ENCODE measurements at regions not wholly inside any gene's neighbourhood (a gene's known extent, or its start where the extent isn't known, plus 50 kb on each side); places are given as distances from the start of the nearest gene placed in this dataset.
"Not testable (repeated sequence)": the region's sequence is repeated elsewhere in the genome, so short reads cannot be mapped to it uniquely, and the experiment has no call there.

- DNase-seq, result no peak
- Histone ChIP-seq H3K4me3 (ENCODE audit: insufficient read depth, low read depth, low read length, poor library complexity, severe bottlenecking) (no peak overlapping the region), H3K27ac (ENCODE audit: insufficient read depth, low read length, poor library complexity, severe bottlenecking) (no peak overlapping the region), H3K36me3 (ENCODE audit: control insufficient read depth, insufficient read depth, low read length) (no peaks in the 10 kb centered on the region), H3K27me3 (replicated peaks; ENCODE audit: control insufficient read depth, insufficient read depth, low read length, poor library complexity, severe bottlenecking) (no peaks in the 10 kb centered on the region), H3K9me3 (ENCODE audit: control insufficient read depth, low read length) (no peaks in the 10 kb centered on the region), H3K4me1 (ENCODE audit: control insufficient read depth, insufficient read depth, low read length, poor library complexity, severe bottlenecking) (no peaks in the 10 kb centered on the region)
Observed at GRCh38 chr3:25906132-25906906, 116.4 kb downstream of the OXSM start.

GRCh38 chr3:25907081-25907480 is 117.2 kb downstream of the OXSM start:
- H3K36me3 ChIP-seq (ENCODE audit: control insufficient read depth, insufficient read depth, low read length), result no peaks in the 10 kb centered on the region
- no peak for DNase-seq
- no peak overlapping the region for H3K27ac ChIP-seq (ENCODE audit: insufficient read depth, low read length, poor library complexity, severe bottlenecking)
- no peak overlapping the region for H3K4me3 ChIP-seq (ENCODE audit: insufficient read depth, low read depth, low read length, poor library complexity, severe bottlenecking)
- H3K4me1 ChIP-seq (ENCODE audit: control insufficient read depth, insufficient read depth, low read length, poor library complexity, severe bottlenecking), result no peaks in the 10 kb centered on the region
- no peaks in the 10 kb centered on the region for H3K9me3 ChIP-seq (ENCODE audit: control insufficient read depth, low read length)
- no peaks in the 10 kb centered on the region for H3K27me3 ChIP-seq (replicated peaks; ENCODE audit: control insufficient read depth, insufficient read depth, low read length, poor library complexity, severe bottlenecking)

GRCh38 chr3:25910105-25910504 is 120.2 kb downstream of the OXSM start:
- H3K27me3 ChIP-seq (replicated peaks; ENCODE audit: control insufficient read depth, insufficient read depth, low read length, poor library complexity, severe bottlenecking), result no peaks in the 10 kb centered on the region
- no peak for DNase-seq
- H3K4me1 ChIP-seq (ENCODE audit: control insufficient read depth, insufficient read depth, low read length, poor library complexity, severe bottlenecking), result no peaks in the 10 kb centered on the region
- no peaks in the 10 kb centered on the region for H3K9me3 ChIP-seq (ENCODE audit: control insufficient read depth, low read length)
- H3K4me3 ChIP-seq (ENCODE audit: insufficient read depth, low read depth, low read length, poor library complexity, severe bottlenecking), result no peak overlapping the region
- no peaks in the 10 kb centered on the region for H3K36me3 ChIP-seq (ENCODE audit: control insufficient read depth, insufficient read depth, low read length)
- no peak overlapping the region for H3K27ac ChIP-seq (ENCODE audit: insufficient read depth, low read length, poor library complexity, severe bottlenecking)

GRCh38 chr3:25910997-25911396 is 121.1 kb downstream of the OXSM start:
- Histone ChIP-seq H3K27me3 (replicated peaks; ENCODE audit: control insufficient read depth, insufficient read depth, low read length, poor library complexity, severe bottlenecking) (no peaks in the 10 kb centered on the region), H3K4me3 (ENCODE audit: insufficient read depth, low read depth, low read length, poor library complexity, severe bottlenecking) (no peak overlapping the region), H3K4me1 (ENCODE audit: control insufficient read depth, insufficient read depth, low read length, poor library complexity, severe bottlenecking) (no peaks in the 10 kb centered on the region), H3K9me3 (ENCODE audit: control insufficient read depth, low read length) (no peaks in the 10 kb centered on the region), H3K27ac (ENCODE audit: insufficient read depth, low read length, poor library complexity, severe bottlenecking) (no peak overlapping the region), H3K36me3 (ENCODE audit: control insufficient read depth, insufficient read depth, low read length) (no peaks in the 10 kb centered on the region)
- DNase-seq, result no peak

GRCh38 chr3:25911525-25912295 is 121.8 kb downstream of the OXSM start:
- DNase-seq, result peak; percentile 6 to 24 (median 22)
- no peaks in the 10 kb centered on the region for H3K4me1 ChIP-seq (ENCODE audit: control insufficient read depth, insufficient read depth, low read length, poor library complexity, severe bottlenecking)
- no peaks in the 10 kb centered on the region for H3K27me3 ChIP-seq (replicated peaks; ENCODE audit: control insufficient read depth, insufficient read depth, low read length, poor library complexity, severe bottlenecking)
- no peak overlapping the region for H3K4me3 ChIP-seq (ENCODE audit: insufficient read depth, low read depth, low read length, poor library complexity, severe bottlenecking)
- no peak overlapping the region for H3K27ac ChIP-seq (ENCODE audit: insufficient read depth, low read length, poor library complexity, severe bottlenecking)
- no peaks in the 10 kb centered on the region for H3K36me3 ChIP-seq (ENCODE audit: control insufficient read depth, insufficient read depth, low read length)
- no peaks in the 10 kb centered on the region for H3K9me3 ChIP-seq (ENCODE audit: control insufficient read depth, low read length)

- H3K27ac ChIP-seq (ENCODE audit: insufficient read depth, low read length, poor library complexity, severe bottlenecking), result no peak overlapping the region
- no peak overlapping the region for H3K4me3 ChIP-seq (ENCODE audit: insufficient read depth, low read depth, low read length, poor library complexity, severe bottlenecking)
- no peaks in the 10 kb centered on the region for H3K36me3 ChIP-seq (ENCODE audit: control insufficient read depth, insufficient read depth, low read length)
- no peak for DNase-seq
- no peaks in the 10 kb centered on the region for H3K9me3 ChIP-seq (ENCODE audit: control insufficient read depth, low read length)
- no peaks in the 10 kb centered on the region for H3K4me1 ChIP-seq (ENCODE audit: control insufficient read depth, insufficient read depth, low read length, poor library complexity, severe bottlenecking)
- no peaks in the 10 kb centered on the region for H3K27me3 ChIP-seq (replicated peaks; ENCODE audit: control insufficient read depth, insufficient read depth, low read length, poor library complexity, severe bottlenecking)
Observed at GRCh38 chr3:25913179-25913578, 123.3 kb downstream of the OXSM start.

GRCh38 chr3:25915673-25916072 is 125.8 kb downstream of the OXSM start:
- no peaks in the 10 kb centered on the region for H3K36me3 ChIP-seq (ENCODE audit: control insufficient read depth, insufficient read depth, low read length)
- no peaks in the 10 kb centered on the region for H3K4me1 ChIP-seq (ENCODE audit: control insufficient read depth, insufficient read depth, low read length, poor library complexity, severe bottlenecking)
- no peaks in the 10 kb centered on the region for H3K9me3 ChIP-seq (ENCODE audit: control insufficient read depth, low read length)
- DNase-seq, result no peak
- H3K4me3 ChIP-seq (ENCODE audit: insufficient read depth, low read depth, low read length, poor library complexity, severe bottlenecking), result no peak overlapping the region
- no peaks in the 10 kb centered on the region for H3K27me3 ChIP-seq (replicated peaks; ENCODE audit: control insufficient read depth, insufficient read depth, low read length, poor library complexity, severe bottlenecking)
- no peak overlapping the region for H3K27ac ChIP-seq (ENCODE audit: insufficient read depth, low read length, poor library complexity, severe bottlenecking)

GRCh38 chr3:25916321-25916720 is 126.4 kb downstream of the OXSM start:
- Histone ChIP-seq H3K27me3 (replicated peaks; ENCODE audit: control insufficient read depth, insufficient read depth, low read length, poor library complexity, severe bottlenecking) (no peaks in the 10 kb centered on the region), H3K4me3 (ENCODE audit: insufficient read depth, low read depth, low read length, poor library complexity, severe bottlenecking) (no peak overlapping the region), H3K4me1 (ENCODE audit: control insufficient read depth, insufficient read depth, low read length, poor library complexity, severe bottlenecking) (no peaks in the 10 kb centered on the region), H3K36me3 (ENCODE audit: control insufficient read depth, insufficient read depth, low read length) (no peaks in the 10 kb centered on the region), H3K27ac (ENCODE audit: insufficient read depth, low read length, poor library complexity, severe bottlenecking) (no peak overlapping the region), H3K9me3 (ENCODE audit: control insufficient read depth, low read length) (no peaks in the 10 kb centered on the region)
- no peak for DNase-seq

GRCh38 chr3:25931967-25932366 is 142.1 kb downstream of the OXSM start:
- not testable (repeated sequence) for H3K9me3 ChIP-seq (ENCODE audit: control insufficient read depth, low read length); H3K27ac ChIP-seq (ENCODE audit: insufficient read depth, low read length, poor library complexity, severe bottlenecking); H3K27me3 ChIP-seq (replicated peaks; ENCODE audit: control insufficient read depth, insufficient read depth, low read length, poor library complexity, severe bottlenecking); H3K4me1 ChIP-seq (ENCODE audit: control insufficient read depth, insufficient read depth, low read length, poor library complexity, severe bottlenecking); DNase-seq; H3K4me3 ChIP-seq (ENCODE audit: insufficient read depth, low read depth, low read length, poor library complexity, severe bottlenecking); H3K36me3 ChIP-seq (ENCODE audit: control insufficient read depth, insufficient read depth, low read length)

- Histone ChIP-seq H3K9me3 (ENCODE audit: control insufficient read depth, low read length) (no peaks in the 10 kb centered on the region), H3K4me3 (ENCODE audit: insufficient read depth, low read depth, low read length, poor library complexity, severe bottlenecking) (no peak overlapping the region), H3K36me3 (ENCODE audit: control insufficient read depth, insufficient read depth, low read length) (no peaks in the 10 kb centered on the region)
Observed at GRCh38 chr3:25938566-25939325, 148.9 kb downstream of the OXSM start.

More at GRCh38 chr3:25938566-25939325, 148.9 kb downstream of the OXSM start:
- H3K4me1 ChIP-seq (ENCODE audit: control insufficient read depth, insufficient read depth, low read length, poor library complexity, severe bottlenecking), result no peaks in the 10 kb centered on the region
- no peak overlapping the region for H3K27ac ChIP-seq (ENCODE audit: insufficient read depth, low read length, poor library complexity, severe bottlenecking)
- no peaks in the 10 kb centered on the region for H3K27me3 ChIP-seq (replicated peaks; ENCODE audit: control insufficient read depth, insufficient read depth, low read length, poor library complexity, severe bottlenecking)
- no peak for DNase-seq
